ENCODE measurements at regions not wholly inside any gene's neighbourhood (a gene's known extent, or its start where the extent isn't known, plus 50 kb on each side); places are given as distances from the start of the nearest gene placed in this dataset.

DNA sequence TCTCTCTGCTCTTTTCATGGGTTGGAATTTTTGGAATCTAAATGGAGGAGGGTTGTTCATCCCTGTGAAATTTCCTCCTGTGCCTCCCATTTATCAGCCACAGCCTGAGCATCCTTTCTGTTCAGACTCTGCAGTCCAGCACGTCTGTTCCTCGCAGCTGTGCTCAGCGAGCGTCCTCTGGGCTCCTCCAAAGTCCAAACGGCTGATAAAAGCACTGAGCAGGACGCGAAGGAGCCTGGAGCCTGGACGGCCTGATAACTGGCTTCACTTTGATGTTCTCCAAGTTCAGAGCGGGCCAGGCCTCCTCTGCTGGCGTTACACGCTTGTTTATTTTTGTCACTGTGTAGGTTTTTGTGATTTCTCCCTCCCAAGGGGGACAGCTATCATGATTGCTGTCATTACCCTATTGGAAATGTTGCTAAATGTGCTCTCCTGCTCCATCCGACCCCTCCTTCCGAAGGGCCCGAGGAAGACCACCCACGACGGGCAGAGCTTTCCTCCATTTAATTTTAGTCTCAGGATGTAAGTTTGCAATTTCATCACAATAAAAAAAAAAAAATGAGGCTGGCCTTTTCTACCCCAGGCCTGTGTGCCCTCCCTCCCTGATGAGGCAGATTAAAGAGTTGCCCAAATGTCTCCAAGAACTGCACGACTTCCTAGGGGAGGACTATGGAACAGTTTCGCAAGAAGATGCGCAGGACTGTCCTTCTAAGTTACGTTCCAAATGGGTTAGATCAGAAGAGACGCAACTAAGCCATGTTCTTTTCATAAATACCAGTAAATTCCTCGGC, 290.5 kb upstream of the FOXF1 start:
- Histone ChIP-seq H3K36me3 (ENCODE audit: control insufficient read depth in 2 of 2, extremely low read depth in 1 of 2, insufficient read depth in 2 of 2, low read length in 2 of 2) (no peaks in the 10 kb centered on the region), H4K20me1 (replicated peaks; ENCODE audit: control insufficient read depth, extremely low read depth, insufficient read depth, low read length) (no peaks in the 10 kb centered on the region), H3K79me2 (ENCODE audit: control insufficient read depth, insufficient read depth, low read length) (no peaks in the 10 kb centered on the region), H3K9me1 (replicated peaks; ENCODE audit: control insufficient read depth, extremely low read depth, insufficient read depth, low read length) (no peaks in the 10 kb centered on the region), H3K9ac (replicated peaks; ENCODE audit: extremely low read depth, insufficient read depth, low read length) (no peak overlapping the region), H3K4me3 (replicated peaks in 1 of 3; ENCODE audit: insufficient read depth in 1 of 3, low read depth in 1 of 3, low read length in 3 of 3) (no peak overlapping the region), H3K27ac (ENCODE audit: insufficient read depth, low read depth, low read length) (no peak overlapping the region), H3K4me1 (ENCODE audit: control insufficient read depth, extremely low read depth, insufficient read depth, low read length) (no peaks in the 10 kb centered on the region), H2AFZ (ENCODE audit: low read depth, low read length) (no peak overlapping the region), H3K9me3 (replicated peaks; ENCODE audit: control insufficient read depth, insufficient read depth, low read length) (no peaks in the 10 kb centered on the region), H3K27me3 (ENCODE audit: control insufficient read depth in 2 of 2, insufficient read depth in 2 of 2, low read length in 2 of 2) (peaks cover 12 to 16% of the 10 kb centered on the region in 2 experiments), H3K4me2 (ENCODE audit: insufficient read depth, low read length) (no peak overlapping the region)
- intact Hi-C loops (cut with micrococcal nuclease) (no loop called here), dilution Hi-C loops (cut with MboI; ENCODE audit: extremely low pct_ligation_motif_present, low sequenced_read_pairs) (no loop called here)
- TF ChIP-seq FOS (IDR thresholded peaks at IDR 0.05; ENCODE audit: borderline replicate concordance, insufficient read depth, low read length): no peak
- no peak for TF ChIP-seq JUN (IDR thresholded peaks at IDR 0.05; ENCODE audit: borderline replicate concordance, insufficient read depth, insufficient read length, low read depth)
- TF ChIP-seq, protein P1, sequence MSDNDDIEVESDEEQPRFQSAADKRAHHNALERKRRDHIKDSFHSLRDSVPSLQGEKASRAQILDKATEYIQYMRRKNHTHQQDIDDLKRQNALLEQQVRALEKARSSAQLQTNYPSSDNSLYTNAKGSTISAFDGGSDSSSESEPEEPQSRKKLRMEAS (IDR thresholded peaks at IDR 0.05; ENCODE audit: insufficient read depth, insufficient read length): no peak
- TF ChIP-seq, protein P2, sequence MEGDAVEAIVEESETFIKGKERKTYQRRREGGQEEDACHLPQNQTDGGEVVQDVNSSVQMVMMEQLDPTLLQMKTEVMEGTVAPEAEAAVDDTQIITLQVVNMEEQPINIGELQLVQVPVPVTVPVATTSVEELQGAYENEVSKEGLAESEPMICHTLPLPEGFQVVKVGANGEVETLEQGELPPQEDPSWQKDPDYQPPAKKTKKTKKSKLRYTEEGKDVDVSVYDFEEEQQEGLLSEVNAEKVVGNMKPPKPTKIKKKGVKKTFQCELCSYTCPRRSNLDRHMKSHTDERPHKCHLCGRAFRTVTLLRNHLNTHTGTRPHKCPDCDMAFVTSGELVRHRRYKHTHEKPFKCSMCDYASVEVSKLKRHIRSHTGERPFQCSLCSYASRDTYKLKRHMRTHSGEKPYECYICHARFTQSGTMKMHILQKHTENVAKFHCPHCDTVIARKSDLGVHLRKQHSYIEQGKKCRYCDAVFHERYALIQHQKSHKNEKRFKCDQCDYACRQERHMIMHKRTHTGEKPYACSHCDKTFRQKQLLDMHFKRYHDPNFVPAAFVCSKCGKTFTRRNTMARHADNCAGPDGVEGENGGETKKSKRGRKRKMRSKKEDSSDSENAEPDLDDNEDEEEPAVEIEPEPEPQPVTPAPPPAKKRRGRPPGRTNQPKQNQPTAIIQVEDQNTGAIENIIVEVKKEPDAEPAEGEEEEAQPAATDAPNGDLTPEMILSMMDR (IDR thresholded peaks at IDR 0.05; ENCODE audit: extremely low read depth in 1 of 2, insufficient read depth in 1 of 2, low read depth in 1 of 2, low read length in 2 of 2): no peak
- no peak for TF ChIP-seq GATA2 (IDR thresholded peaks at IDR 0.05; ENCODE audit: insufficient read depth, insufficient read length, low read depth, low read length)
- no peak for TF ChIP-seq EZH2 (IDR thresholded peaks at IDR 0.05; ENCODE audit: borderline replicate concordance, low read depth, low read length, severe bottlenecking)
- TF ChIP-seq POLR2AphosphoS5 (IDR thresholded peaks at IDR 0.05; ENCODE audit: insufficient read depth, low read depth, low read length): no peak
- no peak for TF ChIP-seq MYC (IDR thresholded peaks at IDR 0.05; ENCODE audit: low read depth, low read length)
- TF ChIP-seq POLR2A (IDR thresholded peaks at IDR 0.05; ENCODE audit: low read depth, low read length): no peak
- no TSS peak for BruUV-seq (replicated peaks)
- DNase-seq (ENCODE audit: low read depth, low spot score) (no peak), FAIRE-seq (no peak)
- CTCF ChIA-PET: no interaction called here
- POLR2A ChIA-PET: no interaction called here

Data from endothelial cell of umbilical vein (primary cell).